AG09319 (cell line): ENCODE measurements at regions not wholly inside any gene's neighbourhood (a gene's known extent, or its start where the extent isn't known, plus 50 kb on each side); places are given as distances from the start of the nearest gene placed in this dataset.

Experiments
- DNase-seq: peaks from one replicate; pipeline ENCODE4 v3.0.0-alpha.2; 2010; ENCODE audit warnings: low read depth; ENCODE audit errors: extremely low read depth
- TF ChIP-seq, protein P1 (sequence below): IDR thresholded peaks from 2 replicates; pipeline ENCODE4 v1.5.1; 2011; ENCODE audit warnings: low read depth, mild to moderate bottlenecking, inconsistent platforms, low read length, moderate library complexity

DNA sequence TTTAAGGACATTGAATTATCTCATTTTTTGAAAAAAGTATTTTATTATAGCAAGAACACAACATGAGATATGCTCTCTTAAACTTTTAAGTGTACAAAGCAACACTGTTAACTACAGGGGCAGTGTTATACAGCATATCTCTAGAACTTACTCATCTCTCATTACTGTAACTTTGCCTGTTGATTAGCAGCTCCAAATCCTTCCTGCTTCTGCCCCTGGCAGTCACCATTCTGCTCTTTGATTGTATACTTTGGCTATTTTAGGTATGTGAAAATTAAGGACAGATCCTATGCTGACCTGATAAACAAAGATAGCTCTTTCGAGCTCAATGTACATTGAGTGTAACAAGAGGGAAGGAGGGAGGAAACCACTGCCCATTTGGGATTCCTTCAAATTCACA lies 1349.8 kb upstream of the GJE1 start:
- TF ChIP-seq, protein P1, sequence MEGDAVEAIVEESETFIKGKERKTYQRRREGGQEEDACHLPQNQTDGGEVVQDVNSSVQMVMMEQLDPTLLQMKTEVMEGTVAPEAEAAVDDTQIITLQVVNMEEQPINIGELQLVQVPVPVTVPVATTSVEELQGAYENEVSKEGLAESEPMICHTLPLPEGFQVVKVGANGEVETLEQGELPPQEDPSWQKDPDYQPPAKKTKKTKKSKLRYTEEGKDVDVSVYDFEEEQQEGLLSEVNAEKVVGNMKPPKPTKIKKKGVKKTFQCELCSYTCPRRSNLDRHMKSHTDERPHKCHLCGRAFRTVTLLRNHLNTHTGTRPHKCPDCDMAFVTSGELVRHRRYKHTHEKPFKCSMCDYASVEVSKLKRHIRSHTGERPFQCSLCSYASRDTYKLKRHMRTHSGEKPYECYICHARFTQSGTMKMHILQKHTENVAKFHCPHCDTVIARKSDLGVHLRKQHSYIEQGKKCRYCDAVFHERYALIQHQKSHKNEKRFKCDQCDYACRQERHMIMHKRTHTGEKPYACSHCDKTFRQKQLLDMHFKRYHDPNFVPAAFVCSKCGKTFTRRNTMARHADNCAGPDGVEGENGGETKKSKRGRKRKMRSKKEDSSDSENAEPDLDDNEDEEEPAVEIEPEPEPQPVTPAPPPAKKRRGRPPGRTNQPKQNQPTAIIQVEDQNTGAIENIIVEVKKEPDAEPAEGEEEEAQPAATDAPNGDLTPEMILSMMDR, result no peak
- no peak for DNase-seq

DNA sequence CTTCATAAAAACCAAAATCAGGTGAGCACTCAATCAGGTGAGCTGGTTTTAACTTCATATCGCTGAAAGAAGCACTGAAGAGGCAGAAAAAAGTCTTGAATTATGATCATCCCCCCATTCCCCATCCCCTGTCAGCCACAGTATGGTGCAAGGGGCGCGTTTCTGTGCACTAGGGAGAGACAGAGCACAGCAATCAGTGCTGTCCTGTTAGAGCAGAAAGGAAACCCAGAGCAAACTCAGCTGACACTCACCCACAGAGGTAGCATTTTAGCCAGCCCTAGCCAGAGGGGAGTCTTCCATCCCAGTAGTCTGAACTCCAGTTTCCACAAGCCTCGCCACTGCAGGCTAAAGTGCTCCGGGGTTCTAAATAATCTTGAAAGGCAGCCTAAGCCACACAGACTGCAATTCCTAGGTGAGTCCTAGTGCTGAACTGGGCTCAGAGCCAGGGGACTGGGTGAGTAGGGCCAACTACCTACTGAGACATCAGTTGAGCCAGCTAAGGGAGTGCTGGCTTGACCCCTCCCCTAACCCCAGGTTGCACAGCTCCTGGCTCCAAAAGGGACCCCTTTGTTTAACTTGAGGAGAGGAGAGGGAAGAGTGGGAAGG lies 1352.6 kb upstream of the GJE1 start:
- TF ChIP-seq, protein P1, result no peak
- no peak for DNase-seq

DNA sequence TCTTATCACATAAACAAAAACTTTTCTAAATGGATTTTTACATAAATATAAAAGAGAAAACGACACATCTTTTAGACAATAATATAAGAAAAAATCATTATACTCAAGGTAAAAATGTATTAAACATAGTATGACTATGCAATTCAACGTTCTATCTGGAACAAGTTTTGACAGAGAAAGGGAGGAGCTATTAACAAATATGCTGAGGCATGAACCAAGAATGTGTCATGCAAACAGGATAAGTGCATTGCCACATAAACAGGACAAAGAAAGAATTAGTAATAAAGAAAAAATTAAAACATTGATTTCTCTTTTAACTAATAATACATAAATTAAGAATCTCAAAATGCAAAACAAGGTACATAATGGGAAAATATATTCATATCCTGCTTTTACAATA lies 1353.4 kb upstream of the GJE1 start:
- TF ChIP-seq, protein P1, result no peak
- DNase-seq, result no peak

DNA sequence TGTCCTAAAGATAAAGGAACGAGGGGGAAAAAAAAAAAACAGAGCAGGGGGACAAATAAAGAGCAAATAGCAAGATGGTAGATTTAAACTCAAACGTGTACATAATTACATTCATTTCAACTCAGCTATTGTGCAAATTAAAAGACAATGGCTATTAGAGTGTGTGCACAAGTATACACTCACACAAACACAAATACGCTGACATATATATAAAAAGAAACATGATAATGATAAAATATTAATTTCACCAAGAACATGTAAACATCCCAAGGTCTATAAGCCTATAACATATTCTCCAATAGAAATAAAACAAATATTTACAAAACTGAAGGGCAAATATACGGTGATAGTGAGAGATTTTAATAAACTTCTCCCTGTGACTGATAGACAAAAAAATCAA lies 1354.9 kb upstream of the GJE1 start:
- TF ChIP-seq, protein P1, result no peak
- DNase-seq, result no peak

DNA sequence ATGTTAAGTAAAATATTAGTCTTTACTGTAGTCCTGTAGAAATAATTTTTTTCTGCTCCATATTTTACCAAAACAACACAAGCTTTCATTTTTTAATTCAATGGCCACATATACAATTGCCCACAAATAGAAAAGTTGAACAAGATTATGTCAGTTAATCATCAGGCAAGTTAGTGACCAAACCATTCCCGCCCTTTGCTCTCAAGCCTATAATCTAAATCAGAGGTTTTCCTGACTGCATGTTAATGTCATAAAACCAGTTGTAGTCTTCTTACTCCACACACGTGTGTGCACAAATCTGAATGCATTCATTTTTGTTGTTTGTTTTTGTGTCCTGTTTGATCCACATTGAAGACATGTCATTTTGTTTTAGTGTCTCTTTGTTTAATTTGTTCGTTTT lies 1357.7 kb upstream of the GJE1 start:
- DNase-seq, result no peak
- TF ChIP-seq, protein P1, result no peak

DNA sequence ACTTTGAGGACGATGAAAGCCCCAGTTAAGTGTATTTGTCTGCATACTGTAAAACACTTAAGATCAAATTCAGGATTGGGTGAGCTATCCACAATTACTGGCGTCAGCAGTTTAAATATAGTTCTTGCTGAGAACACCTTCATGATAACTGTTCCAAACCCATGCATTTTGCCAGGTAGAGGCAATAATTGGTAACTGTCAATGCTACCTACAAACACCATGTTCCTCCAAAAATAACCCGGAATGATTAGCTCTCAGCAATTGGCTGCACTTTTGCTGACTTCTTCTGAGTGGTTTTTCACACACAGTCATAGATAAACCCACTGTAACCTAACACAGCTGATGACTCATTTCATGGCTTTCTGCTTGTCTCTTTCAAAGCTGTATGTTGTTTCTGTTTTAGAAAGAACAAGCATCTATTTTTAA lies 1358.6 kb upstream of the GJE1 start:
- TF ChIP-seq, protein P1, result no peak
- peak; percentile 15 for DNase-seq

DNA sequence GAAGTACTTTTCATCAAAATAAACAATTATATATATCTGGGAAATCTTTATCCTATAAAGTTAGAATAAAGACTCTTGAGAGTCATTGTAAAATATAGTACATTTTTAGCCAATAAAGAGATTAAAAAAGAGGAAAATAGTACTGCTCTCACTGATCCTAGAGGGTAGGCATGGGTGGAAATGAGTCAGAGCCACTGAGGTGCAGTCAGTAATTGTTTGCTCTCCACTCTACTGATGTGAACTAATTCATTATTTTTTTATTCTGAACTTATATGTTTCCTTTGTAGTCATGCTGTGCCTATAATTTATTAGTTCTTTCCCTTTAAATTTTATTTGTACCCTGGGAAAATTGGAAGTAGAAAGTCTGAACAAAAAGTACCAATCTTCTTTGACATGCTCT lies 1359.4 kb upstream of the GJE1 start:
- no peak for DNase-seq
- TF ChIP-seq, protein P1, result no peak
